H9 (cell line): ENCODE measurements at regions not wholly inside any gene's neighbourhood (a gene's known extent, or its start where the extent isn't known, plus 50 kb on each side); places are given as distances from the start of the nearest gene placed in this dataset.
A peak's percentile ranks its signal among the peaks of the same experiment; 100 is the strongest.

Experiments used
- DNase-seq: peaks from one replicate; pipeline ENCODE4 v3.0.0-alpha.2; 2017
- H2AFZ ChIP-seq: one replicate; pipeline ENCODE4 v1.6.1; 2013; ENCODE audit warnings: mild to moderate bottlenecking, low read length, control low read depth, moderate library complexity
- H2AK5ac ChIP-seq: 2 replicates; pipeline ENCODE4 v1.6.1; 2013; ENCODE audit warnings: low read length, control low read depth, mixed read lengths; ENCODE audit not compliant: insufficient read length
- H2BK120ac ChIP-seq: one replicate; pipeline ENCODE4 v1.6.1; 2013; ENCODE audit warnings: low read depth, mild to moderate bottlenecking, low read length, control low read depth, inconsistent platforms; ENCODE audit not compliant: poor library complexity, severe bottlenecking
- H2BK12ac ChIP-seq: 2 replicates; pipeline ENCODE4 v1.6.1; 2013; ENCODE audit warnings: low read length, control low read depth, mixed read lengths, low read depth; ENCODE audit not compliant: insufficient read length
- H2BK15ac ChIP-seq: 2 replicates; pipeline ENCODE4 v1.6.1; 2013; ENCODE audit warnings: low read depth, low read length, control low read depth
- H2BK20ac ChIP-seq: one replicate; pipeline ENCODE4 v1.6.1; 2013; ENCODE audit warnings: low read depth, mild to moderate bottlenecking, low read length, control low read depth, inconsistent platforms; ENCODE audit not compliant: poor library complexity, severe bottlenecking
- H2BK5ac ChIP-seq: 2 replicates; pipeline ENCODE4 v1.6.1; 2013; ENCODE audit warnings: low read length, control low read depth, mixed read lengths; ENCODE audit not compliant: insufficient read length
- H3K14ac ChIP-seq: 2 replicates; pipeline ENCODE4 v1.6.1; 2013; ENCODE audit warnings: low read length, control low read depth; ENCODE audit not compliant: insufficient read depth
- H3K18ac ChIP-seq: 2 replicates; pipeline ENCODE4 v1.6.1; 2013; ENCODE audit warnings: low read depth, mild to moderate bottlenecking, mixed read lengths, low read length, control low read depth; ENCODE audit not compliant: insufficient read length
- H3K23ac ChIP-seq: 2 replicates; pipeline ENCODE4 v1.6.1; 2013; ENCODE audit warnings: low read length, control low read depth, mixed read lengths, low read depth; ENCODE audit not compliant: insufficient read length
- H3K23me2 ChIP-seq: 2 replicates; pipeline ENCODE4 v1.6.1; 2013; ENCODE audit warnings: low read depth, mild to moderate bottlenecking, mixed read lengths, low read length, control low read depth; ENCODE audit not compliant: insufficient read length, poor library complexity, severe bottlenecking
- H3K27ac ChIP-seq: 2 replicates; pipeline ENCODE4 v1.5.1; 2013; ENCODE audit warnings: low read length, control low read depth, mixed read lengths, low read depth; ENCODE audit not compliant: insufficient read length
- H3K27me3 ChIP-seq: 2 replicates; pipeline ENCODE4 v1.6.1; 2013; ENCODE audit warnings: low read length, control low read depth, inconsistent platforms; ENCODE audit not compliant: insufficient read depth
- H3K4ac ChIP-seq: 2 replicates; pipeline ENCODE4 v1.6.1; 2013; ENCODE audit warnings: low read depth, mild to moderate bottlenecking, control low read depth, inconsistent platforms, low read length, moderate library complexity
- H3K4me1 ChIP-seq: 2 replicates; pipeline ENCODE4 v1.6.1; 2013; ENCODE audit warnings: low read length, control low read depth, inconsistent platforms; ENCODE audit not compliant: insufficient read depth
- H3K4me2 ChIP-seq: 2 replicates; pipeline ENCODE4 v1.6.1; 2013; ENCODE audit warnings: low read length, control low read depth, mixed read lengths; ENCODE audit not compliant: insufficient read length, insufficient read depth
- H3K56ac ChIP-seq: 2 replicates; pipeline ENCODE4 v1.6.1; 2013; ENCODE audit warnings: low read depth, mild to moderate bottlenecking, mixed read lengths, low read length, control low read depth; ENCODE audit not compliant: insufficient read length
- H3K79me1 ChIP-seq: 2 replicates; pipeline ENCODE4 v1.6.1; 2013; ENCODE audit warnings: low read depth, mild to moderate bottlenecking, moderate library complexity, low read length, control low read depth, inconsistent platforms; ENCODE audit not compliant: insufficient read depth, poor library complexity, severe bottlenecking
- H3K79me2 ChIP-seq: 2 replicates; pipeline ENCODE4 v1.6.1; 2013; ENCODE audit warnings: low read length, control low read depth, inconsistent platforms; ENCODE audit not compliant: insufficient read depth
- H3K9ac ChIP-seq: 2 replicates; pipeline ENCODE4 v1.6.1; 2013; ENCODE audit warnings: low read length, control low read depth, mixed read lengths; ENCODE audit not compliant: insufficient read length; ENCODE audit errors: extremely low read depth
- H3K9me3 ChIP-seq: one replicate; pipeline ENCODE4 v1.6.1; 2013; ENCODE audit warnings: low read depth, low read length, inconsistent platforms; ENCODE audit not compliant: control insufficient read depth
- H3T11ph ChIP-seq: one replicate; pipeline ENCODE4 v1.6.1; 2013; ENCODE audit warnings: mild to moderate bottlenecking, low read length, control low read depth, inconsistent platforms
- H4K20me1 ChIP-seq: one replicate; pipeline ENCODE4 v1.6.1; 2013; ENCODE audit not compliant: control insufficient read depth, insufficient read length, insufficient read depth
- H4K5ac ChIP-seq: 2 replicates; pipeline ENCODE4 v1.6.1; 2013; ENCODE audit warnings: low read depth, mild to moderate bottlenecking, mixed read lengths, low read length, control low read depth; ENCODE audit not compliant: insufficient read length
- H4K8ac ChIP-seq: replicated peaks from 2 replicates; pipeline ENCODE4 v1.6.1; 2013; ENCODE audit warnings: low read length, control low read depth, mixed read lengths, low read depth; ENCODE audit not compliant: insufficient read length
- H4K91ac ChIP-seq: 2 replicates; pipeline ENCODE4 v1.6.1; 2013; ENCODE audit warnings: low read depth, mild to moderate bottlenecking, moderate library complexity, mixed read lengths, low read length, control low read depth; ENCODE audit not compliant: insufficient read length
- H3K27ac Mint-ChIP-seq, 3 experiments: 2 replicates in 2 of 3; 3 replicates in 1 of 3; pipeline ENCODE4 v1.8.0; 2020 to 2021; ENCODE audit warnings: mixed read lengths in 3 of 3, mild to moderate bottlenecking in 1 of 3, moderate library complexity in 1 of 3
- H3K27me3 Mint-ChIP-seq: 2 replicates; pipeline ENCODE4 v1.8.0; 2021; ENCODE audit warnings: low read depth, mild to moderate bottlenecking, moderate library complexity, mixed read lengths
- H3K36me3 Mint-ChIP-seq, 3 experiments: 2 replicates in 2 of 3; 3 replicates in 1 of 3; pipeline ENCODE4 v1.8.0; 2020 to 2021; ENCODE audit warnings: low read depth in 3 of 3, mixed read lengths in 3 of 3; ENCODE audit not compliant: insufficient read depth in 1 of 3
- H3K4me1 Mint-ChIP-seq, 2 experiments: 2 replicates each; pipeline ENCODE4 v1.8.0; 2020; ENCODE audit warnings: mixed read lengths in 2 of 2
- H3K4me3 Mint-ChIP-seq, 2 experiments: 2 replicates in 1 of 2; 3 replicates in 1 of 2; pipeline ENCODE4 v1.8.0; 2020 to 2021; ENCODE audit warnings: mild to moderate bottlenecking in 2 of 2, mixed read lengths in 2 of 2, moderate library complexity in 1 of 2
- H3K9me3 Mint-ChIP-seq, 2 experiments: 2 replicates in 1 of 2; 3 replicates in 1 of 2; pipeline ENCODE4 v1.8.0; 2020; ENCODE audit warnings: mild to moderate bottlenecking in 2 of 2, mixed read lengths in 2 of 2, moderate library complexity in 1 of 2
- CTCF ChIP-seq: fragments of 200-600 bp; sonication (generic); conservative IDR thresholded peaks from 3 replicates; pipeline ENCODE4 v1.8.0; 2021; ENCODE audit warnings: antibody characterized with exemption, mild to moderate bottlenecking
- WGBS: extraction: QIAGEN DNeasy Blood & Tissue Kit; methylation state at CpG from one replicate; pipeline ENCODE4 v1.1.7; 2013; ENCODE audit warnings: missing lambda C conversion rate, low lambda C conversion rate, mixed read lengths; ENCODE audit not compliant: insufficient read length; ENCODE audit errors: extremely low coverage; 5-methylcytosine and 5-hydroxymethylcytosine counted together

DNA sequence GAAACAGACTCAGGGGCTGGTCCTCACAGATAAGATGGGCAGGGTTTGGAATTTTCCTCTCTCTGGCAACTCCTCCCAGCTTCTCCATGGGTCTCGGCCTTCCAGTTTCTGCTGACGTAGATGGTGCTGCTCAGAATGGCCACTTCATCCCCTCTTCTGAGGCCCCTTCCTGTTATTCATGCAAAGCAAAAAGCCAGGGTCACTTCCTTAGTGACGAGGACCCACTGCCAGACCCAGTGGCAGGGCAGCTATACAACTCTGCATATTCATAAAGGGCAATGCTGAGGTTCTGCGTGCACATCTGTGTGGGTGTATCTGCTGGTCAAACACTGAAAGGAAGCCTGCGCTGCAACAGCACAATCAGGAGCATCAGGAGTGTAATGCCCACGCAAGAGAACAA lies 108.8 kb downstream of the WSCD1 start:
- Histone ChIP-seq H3K27ac (no peak overlapping the region), H3K79me1 (no peaks in the 10 kb centered on the region), H2BK20ac (no peak overlapping the region), H2BK120ac (no peak overlapping the region), H4K20me1 (no peaks in the 10 kb centered on the region), H3K23ac (no peak overlapping the region), H3K14ac (no peak overlapping the region), H3K18ac (no peak overlapping the region), H4K91ac (no peak overlapping the region), H3K23me2 (no peaks in the 10 kb centered on the region), H3K9ac (no peak overlapping the region), H2BK15ac (no peak overlapping the region), H3K27me3 (no peaks in the 10 kb centered on the region), H3T11ph (no peak overlapping the region), H3K4ac (no peak overlapping the region), H3K56ac (no peak overlapping the region), H2BK5ac (no peak overlapping the region), H3K4me1 (no peaks in the 10 kb centered on the region), H2AFZ (no peak overlapping the region), H3K4me2 (no peak overlapping the region), H2AK5ac (no peak overlapping the region), H4K8ac (no peak overlapping the region), H2BK12ac (no peak overlapping the region), H4K5ac (no peak overlapping the region), H3K79me2 (no peaks in the 10 kb centered on the region), H3K9me3 (no peaks in the 10 kb centered on the region)
- DNase-seq, result no peak
- Mint-ChIP-seq H3K9me3 (no peaks in the 10 kb centered on the region), H3K36me3 (no peaks in the 10 kb centered on the region), H3K4me3 (no peak overlapping the region), H3K27ac (peak overlapping the region in 1 of 3 experiments; percentile 64; a peak in 1 of 7 replicates), H3K4me1 (peaks cover 10% of the 10 kb centered on the region in 2 experiments), H3K27me3 (peaks cover 4% of the 10 kb centered on the region)
- no CpG with 5 or more reads among the region's 6 CpGs for WGBS
- no peak for TF ChIP-seq CTCF
